ENCODE measurements at regions not wholly inside any gene's neighbourhood (a gene's known extent, or its start where the extent isn't known, plus 50 kb on each side); places are given as distances from the start of the nearest gene placed in this dataset.
A peak's percentile ranks its signal among the peaks of the same experiment; 100 is the strongest.

DNA sequence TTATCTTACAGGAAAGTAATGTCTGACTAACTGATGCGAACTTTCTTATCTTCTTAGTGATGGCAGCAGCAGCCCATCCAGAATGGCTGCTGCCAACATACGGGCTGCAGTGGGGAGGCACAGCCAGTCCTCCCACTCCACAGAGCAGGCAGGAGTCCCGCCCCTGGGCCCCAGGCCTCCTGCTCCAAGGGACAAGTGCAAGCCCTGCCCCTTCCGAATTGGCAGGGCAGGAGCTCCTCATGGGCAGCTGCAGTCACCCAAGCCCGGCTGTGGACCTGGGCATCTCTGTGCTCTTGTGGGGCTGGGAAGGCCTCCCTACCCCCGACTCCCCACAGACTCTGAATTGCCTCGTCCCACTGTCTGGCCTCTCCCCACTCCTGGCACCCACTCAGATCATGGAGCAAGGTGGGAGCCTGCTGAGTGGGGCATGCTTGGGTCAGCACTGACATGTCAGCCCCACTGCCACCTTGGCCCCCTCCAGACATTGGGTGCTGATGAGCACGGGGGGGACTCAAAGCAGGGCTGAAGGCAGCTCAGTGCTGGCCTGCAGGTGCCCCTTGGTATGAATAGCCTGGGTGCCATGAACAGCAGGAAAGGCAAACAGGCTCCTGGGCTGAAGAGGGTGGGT lies 618.9 kb upstream of the KCNMB2 start:
- H3K36me3 Mint-ChIP-seq (ENCODE audit: insufficient read depth), result no peaks in the 10 kb centered on the region

DNA sequence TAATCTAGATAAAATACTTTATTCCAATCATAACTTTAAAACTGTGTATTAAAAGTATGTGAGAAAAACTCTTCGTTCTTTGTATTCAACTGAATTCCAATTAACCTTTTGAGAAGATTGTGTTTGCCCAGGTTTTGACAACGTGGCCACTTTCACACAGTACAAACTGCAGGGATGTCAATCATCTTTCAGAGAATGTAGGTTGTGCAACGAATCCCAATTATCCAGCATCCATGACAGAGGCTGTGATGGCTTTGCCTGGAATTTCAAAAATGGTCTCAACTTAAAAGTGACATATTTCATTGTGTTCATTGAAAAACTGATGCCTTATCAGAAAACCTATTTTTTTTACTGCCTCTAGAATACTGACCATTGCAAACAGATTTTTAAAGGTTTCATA lies 615.1 kb upstream of the KCNMB2 start:
- H3K27ac Mint-ChIP-seq, result no peak overlapping the region
- peaks cover 0 to 5% of the 10 kb centered on the region in 2 donors for H3K27me3 Mint-ChIP-seq
- no peak overlapping the region for H3K4me3 Mint-ChIP-seq
- ATAC-seq (replicated peaks), result no peak
- H3K4me1 Mint-ChIP-seq (ENCODE audit: low read depth in 2 of 2), result no peaks in the 10 kb centered on the region
- no peak for DNase-seq
- no peaks in the 10 kb centered on the region for H3K36me3 Mint-ChIP-seq (ENCODE audit: insufficient read depth)
- no peaks in the 10 kb centered on the region for H3K9me3 Mint-ChIP-seq

More for the DNA sequence above, 618.9 kb upstream of the KCNMB2 start:
- DNase-seq (no peak), ATAC-seq (replicated peaks) (no peak)
- no peaks in the 10 kb centered on the region for H3K27me3 Mint-ChIP-seq
- no peaks in the 10 kb centered on the region for H3K4me1 Mint-ChIP-seq (ENCODE audit: low read depth in 2 of 2)
- no peak overlapping the region for H3K4me3 Mint-ChIP-seq
- H3K27ac Mint-ChIP-seq, result no peak overlapping the region
- H3K9me3 Mint-ChIP-seq, result no peaks in the 10 kb centered on the region

- DNase-seq, result no peak
- no peaks in the 10 kb centered on the region for H3K36me3 Mint-ChIP-seq (ENCODE audit: insufficient read depth)
- no peak overlapping the region for H3K4me3 Mint-ChIP-seq
- H3K27me3 Mint-ChIP-seq, result peaks cover 0 to 5% of the 10 kb centered on the region in 2 donors
- H3K27ac Mint-ChIP-seq, result no peak overlapping the region
- no peaks in the 10 kb centered on the region for H3K4me1 Mint-ChIP-seq (ENCODE audit: low read depth in 2 of 2)
- no peak for ATAC-seq (replicated peaks)
- no peaks in the 10 kb centered on the region for H3K9me3 Mint-ChIP-seq
Observed at GRCh38 chr3:177924261-177924660, 612.0 kb upstream of the KCNMB2 start.

DNA sequence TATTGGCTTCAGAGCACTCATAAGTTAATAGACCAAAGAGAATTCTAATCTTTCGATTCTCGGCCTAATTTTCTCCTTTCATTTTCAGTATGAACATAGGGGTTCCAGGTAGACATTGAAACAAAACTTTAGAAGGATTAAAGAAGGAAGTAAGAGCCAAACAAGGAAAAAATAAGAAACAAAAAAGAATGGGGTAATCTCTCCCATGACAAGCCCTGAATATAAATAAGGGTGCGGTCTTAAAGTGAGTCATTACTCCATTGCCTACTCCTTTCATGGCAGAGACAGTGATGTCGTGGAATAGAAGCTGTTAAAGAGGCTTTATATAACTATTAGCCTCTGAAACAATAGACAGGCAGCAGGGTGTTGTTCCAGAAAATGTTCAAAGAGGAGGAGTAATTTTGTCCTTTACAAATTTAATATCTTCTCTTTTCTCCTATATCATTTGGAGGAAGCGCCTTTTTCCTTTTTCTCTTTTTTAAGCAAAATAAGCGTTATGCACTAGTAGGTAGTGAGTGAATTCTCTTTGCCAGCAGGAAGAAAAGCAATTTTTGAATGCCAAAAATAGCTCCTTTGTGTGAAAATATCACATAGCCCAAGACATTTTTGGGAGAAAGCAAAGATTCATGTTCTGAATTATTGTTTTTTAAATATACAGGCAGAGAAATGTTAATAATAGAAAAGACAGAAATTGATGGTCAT lies 607.9 kb upstream of the KCNMB2 start:
- Mint-ChIP-seq H3K9me3 (no peaks in the 10 kb centered on the region), H3K36me3 (ENCODE audit: insufficient read depth) (no peaks in the 10 kb centered on the region), H3K27me3 (peaks cover 0 to 5% of the 10 kb centered on the region in 2 donors), H3K4me3 (peak overlapping the region in 1 of 2 donors; percentile 4), H3K4me1 (ENCODE audit: low read depth in 2 of 2) (no peaks in the 10 kb centered on the region), H3K27ac (no peak overlapping the region)
- DNase-seq (no peak), ATAC-seq (replicated peaks) (no peak)

GRCh38 chr3:177929310-177929709 lies 606.9 kb upstream of the KCNMB2 start:
- no peak for ATAC-seq (replicated peaks)
- no peak overlapping the region for H3K4me3 Mint-ChIP-seq
- no peak overlapping the region for H3K27ac Mint-ChIP-seq
- H3K36me3 Mint-ChIP-seq (ENCODE audit: insufficient read depth), result no peaks in the 10 kb centered on the region
- peaks cover 0 to 5% of the 10 kb centered on the region in 2 donors for H3K27me3 Mint-ChIP-seq
- H3K4me1 Mint-ChIP-seq (ENCODE audit: low read depth in 2 of 2), result no peaks in the 10 kb centered on the region
- H3K9me3 Mint-ChIP-seq, result no peaks in the 10 kb centered on the region
- DNase-seq, result no peak

GRCh38 chr3:177930771-177931170 lies 605.5 kb upstream of the KCNMB2 start:
- no peaks in the 10 kb centered on the region for H3K27me3 Mint-ChIP-seq
- no peaks in the 10 kb centered on the region for H3K36me3 Mint-ChIP-seq (ENCODE audit: insufficient read depth)
- DNase-seq (no peak), ATAC-seq (replicated peaks) (no peak)
- no peak overlapping the region for H3K4me3 Mint-ChIP-seq
- no peaks in the 10 kb centered on the region for H3K4me1 Mint-ChIP-seq (ENCODE audit: low read depth in 2 of 2)
- H3K9me3 Mint-ChIP-seq, result no peaks in the 10 kb centered on the region
- H3K27ac Mint-ChIP-seq, result no peak overlapping the region

DNA sequence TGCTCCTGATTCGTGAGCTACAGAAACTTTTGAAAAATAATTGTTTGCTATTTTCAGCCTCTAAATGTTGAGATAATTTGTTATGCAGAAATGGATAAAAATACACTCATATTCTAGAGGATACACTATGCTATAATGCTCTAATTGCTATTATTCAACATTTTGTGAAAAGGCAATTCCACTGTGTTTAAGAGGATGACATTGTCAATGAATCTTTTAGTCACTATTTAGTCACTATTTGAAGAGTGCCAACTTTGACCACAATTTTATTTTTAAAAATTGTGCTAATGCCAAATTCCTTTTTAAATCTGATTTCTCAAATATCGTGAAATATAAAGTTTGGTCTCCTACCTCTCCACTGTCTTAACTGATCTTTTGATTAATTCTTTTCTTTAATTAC lies 604.9 kb upstream of the KCNMB2 start:
- no peak for DNase-seq
- no peaks in the 10 kb centered on the region for H3K9me3 Mint-ChIP-seq

GRCh38 chr3:177932346-177932745 lies 603.9 kb upstream of the KCNMB2 start:
- Mint-ChIP-seq H3K36me3 (ENCODE audit: insufficient read depth) (no peaks in the 10 kb centered on the region), H3K9me3 (no peaks in the 10 kb centered on the region), H3K4me1 (ENCODE audit: low read depth in 2 of 2) (no peaks in the 10 kb centered on the region), H3K27me3 (no peaks in the 10 kb centered on the region), H3K27ac (no peak overlapping the region), H3K4me3 (no peak overlapping the region)
- no peak for ATAC-seq (replicated peaks)
- no peak for DNase-seq

More for the DNA sequence above, 604.9 kb upstream of the KCNMB2 start:
- H3K4me1 Mint-ChIP-seq (ENCODE audit: low read depth in 2 of 2), result no peaks in the 10 kb centered on the region
- no peak overlapping the region for H3K4me3 Mint-ChIP-seq
- no peak for ATAC-seq (replicated peaks)
- H3K27me3 Mint-ChIP-seq, result no peaks in the 10 kb centered on the region
- no peak overlapping the region for H3K27ac Mint-ChIP-seq
- no peaks in the 10 kb centered on the region for H3K36me3 Mint-ChIP-seq (ENCODE audit: insufficient read depth)

GRCh38 chr3:177932750-177933660 lies 603.2 kb upstream of the KCNMB2 start:
- no peak for DNase-seq
- Mint-ChIP-seq H3K9me3 (no peaks in the 10 kb centered on the region), H3K27me3 (no peaks in the 10 kb centered on the region)

GRCh38 chr3:177934001-177934891 lies 602.0 kb upstream of the KCNMB2 start:
- DNase-seq, result no peak
- no peaks in the 10 kb centered on the region for H3K9me3 Mint-ChIP-seq
- H3K4me1 Mint-ChIP-seq (ENCODE audit: low read depth in 2 of 2), result no peaks in the 10 kb centered on the region
- H3K36me3 Mint-ChIP-seq (ENCODE audit: insufficient read depth), result no peaks in the 10 kb centered on the region
- no peaks in the 10 kb centered on the region for H3K27me3 Mint-ChIP-seq
- no peak overlapping the region for H3K27ac Mint-ChIP-seq
- no peak overlapping the region for H3K4me3 Mint-ChIP-seq
- no peak for ATAC-seq (replicated peaks)

More at GRCh38 chr3:177932750-177933660, 603.2 kb upstream of the KCNMB2 start:
- no peak overlapping the region for H3K27ac Mint-ChIP-seq
- no peaks in the 10 kb centered on the region for H3K4me1 Mint-ChIP-seq (ENCODE audit: low read depth in 2 of 2)
- H3K36me3 Mint-ChIP-seq (ENCODE audit: insufficient read depth), result no peaks in the 10 kb centered on the region
- H3K4me3 Mint-ChIP-seq, result no peak overlapping the region
- ATAC-seq (replicated peaks), result no peak

- H3K27ac Mint-ChIP-seq, result no peak overlapping the region
- H3K27me3 Mint-ChIP-seq, result no peaks in the 10 kb centered on the region
- no peak overlapping the region for H3K4me3 Mint-ChIP-seq
- H3K36me3 Mint-ChIP-seq (ENCODE audit: insufficient read depth), result no peaks in the 10 kb centered on the region
- H3K4me1 Mint-ChIP-seq (ENCODE audit: low read depth in 2 of 2), result no peaks in the 10 kb centered on the region
- no peak for DNase-seq
- ATAC-seq (replicated peaks), result no peak
- H3K9me3 Mint-ChIP-seq, result no peaks in the 10 kb centered on the region
Observed at GRCh38 chr3:177935047-177935446, 601.2 kb upstream of the KCNMB2 start.

DNA sequence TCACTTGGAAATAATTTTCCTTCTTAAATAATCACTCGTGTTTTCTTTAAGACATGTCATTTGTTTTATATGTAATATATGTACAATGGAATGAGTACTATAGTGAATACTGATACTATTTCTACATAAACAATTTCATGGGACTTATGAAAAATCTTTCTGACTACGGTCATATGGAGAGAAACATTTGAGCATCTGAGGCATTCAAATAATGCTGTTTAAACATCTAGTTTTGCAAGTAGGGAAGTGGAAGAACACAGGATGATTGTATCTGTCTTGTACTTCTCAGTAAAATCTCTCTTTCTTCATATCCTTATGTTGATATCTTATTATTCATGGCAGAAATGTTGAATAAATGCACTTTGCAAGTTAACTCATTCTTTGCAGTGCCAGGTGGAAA lies 599.5 kb upstream of the KCNMB2 start:
- no peaks in the 10 kb centered on the region for H3K9me3 Mint-ChIP-seq
- H3K36me3 Mint-ChIP-seq (ENCODE audit: insufficient read depth), result no peaks in the 10 kb centered on the region
- no peaks in the 10 kb centered on the region for H3K4me1 Mint-ChIP-seq (ENCODE audit: low read depth in 2 of 2)
- ATAC-seq (replicated peaks) (no peak), DNase-seq (no peak)
- no peak overlapping the region for H3K4me3 Mint-ChIP-seq
- no peaks in the 10 kb centered on the region for H3K27me3 Mint-ChIP-seq
- H3K27ac Mint-ChIP-seq, result no peak overlapping the region

GRCh38 chr3:177942911-177943310 lies 593.3 kb upstream of the KCNMB2 start:
- H3K27ac Mint-ChIP-seq, result no peak overlapping the region
- H3K36me3 Mint-ChIP-seq (ENCODE audit: insufficient read depth), result no peaks in the 10 kb centered on the region
- ATAC-seq (replicated peaks) (no peak), DNase-seq (no peak)
- H3K4me1 Mint-ChIP-seq (ENCODE audit: low read depth in 2 of 2), result peaks cover 14 to 27% of the 10 kb centered on the region in 2 donors
- H3K9me3 Mint-ChIP-seq, result no peaks in the 10 kb centered on the region
- H3K4me3 Mint-ChIP-seq, result no peak overlapping the region
- no peaks in the 10 kb centered on the region for H3K27me3 Mint-ChIP-seq

All from effector memory CD8-positive, alpha-beta T cell (primary cell).